SJCRH30 (cell line): ENCODE measurements at regions not wholly inside any gene's neighbourhood (a gene's known extent, or its start where the extent isn't known, plus 50 kb on each side); places are given as distances from the start of the nearest gene placed in this dataset.
"Not testable (repeated sequence)": the region's sequence is repeated elsewhere in the genome, so short reads cannot be mapped to it uniquely, and the experiment has no call there.

Experiments used
- DNase-seq, 2 experiments: peaks; one replicate each; pipeline ENCODE4 v3.0.0-alpha.2; 2015 to 2020
- H3K27ac ChIP-seq: fragments of 250-450 bp; sonication (Bioruptor Pico); 2 replicates; pipeline ENCODE4 v1.5.1; 2020; ENCODE audit warnings: mild to moderate bottlenecking, moderate library complexity
- H3K27me3 ChIP-seq: fragments of 250-450 bp; sonication (Bioruptor Pico); 2 replicates; pipeline ENCODE4 v1.5.1; 2020; ENCODE audit warnings: mild to moderate bottlenecking, moderate library complexity
- H3K36me3 ChIP-seq: fragments of 250-450 bp; sonication (Bioruptor Pico); 2 replicates; pipeline ENCODE4 v1.5.1; 2020; ENCODE audit warnings: mild to moderate bottlenecking, moderate library complexity
- H3K4me1 ChIP-seq: fragments of 250-450 bp; sonication (Bioruptor Pico); 2 replicates; pipeline ENCODE4 v1.5.1; 2020; ENCODE audit warnings: mild to moderate bottlenecking, moderate library complexity
- H3K4me3 ChIP-seq: fragments of 250-450 bp; sonication (Bioruptor Pico); 2 replicates; pipeline ENCODE4 v1.5.1; 2020; ENCODE audit warnings: mild to moderate bottlenecking, moderate library complexity
- H3K9me3 ChIP-seq: fragments of 250-450 bp; sonication (Bioruptor Pico); replicated peaks from 2 replicates; pipeline ENCODE4 v1.5.1; 2020; ENCODE audit warnings: mild to moderate bottlenecking, moderate library complexity

- Histone ChIP-seq H3K27me3 (no peaks in the 10 kb centered on the region), H3K4me1 (no peaks in the 10 kb centered on the region), H3K9me3 (no peaks in the 10 kb centered on the region), H3K4me3 (no peak overlapping the region), H3K36me3 (no peaks in the 10 kb centered on the region), H3K27ac (no peak overlapping the region)
- no peak for DNase-seq
Measured at GRCh38 chrX:42832764-42833549, 55.0 kb upstream of the PPP1R2C start.

DNA sequence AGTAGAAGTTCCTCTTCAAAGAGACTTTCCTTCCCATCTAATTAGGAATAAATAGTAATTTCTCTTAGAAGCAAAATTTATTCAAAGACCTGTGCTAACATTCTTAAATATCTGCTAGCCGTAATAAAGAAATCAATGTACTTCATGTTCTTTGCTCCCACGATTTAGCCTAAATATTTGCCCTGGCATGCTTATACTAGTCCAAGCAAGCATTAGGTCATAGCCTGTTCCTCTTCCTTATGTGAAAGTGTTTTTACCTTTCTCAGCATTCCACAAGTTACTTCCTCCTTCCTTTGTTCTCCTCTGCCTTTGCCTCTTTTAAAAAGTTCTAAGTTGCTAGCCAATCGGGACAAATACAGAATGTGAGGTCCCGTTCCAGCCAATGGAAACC is 55.6 kb upstream of the PPP1R2C start:
- H3K27me3 ChIP-seq, H3K4me1 ChIP-seq, DNase-seq, H3K4me3 ChIP-seq, H3K9me3 ChIP-seq, H3K27ac ChIP-seq, H3K36me3 ChIP-seq: not testable (repeated sequence)

GRCh38 chrX:42837101-42837726 is 59.3 kb upstream of the PPP1R2C start:
- no peak overlapping the region for H3K27ac ChIP-seq
- no peaks in the 10 kb centered on the region for H3K9me3 ChIP-seq
- DNase-seq, result no peak
- H3K4me1 ChIP-seq, result no peaks in the 10 kb centered on the region
- H3K36me3 ChIP-seq, result no peaks in the 10 kb centered on the region
- no peaks in the 10 kb centered on the region for H3K27me3 ChIP-seq
- no peak overlapping the region for H3K4me3 ChIP-seq

DNA sequence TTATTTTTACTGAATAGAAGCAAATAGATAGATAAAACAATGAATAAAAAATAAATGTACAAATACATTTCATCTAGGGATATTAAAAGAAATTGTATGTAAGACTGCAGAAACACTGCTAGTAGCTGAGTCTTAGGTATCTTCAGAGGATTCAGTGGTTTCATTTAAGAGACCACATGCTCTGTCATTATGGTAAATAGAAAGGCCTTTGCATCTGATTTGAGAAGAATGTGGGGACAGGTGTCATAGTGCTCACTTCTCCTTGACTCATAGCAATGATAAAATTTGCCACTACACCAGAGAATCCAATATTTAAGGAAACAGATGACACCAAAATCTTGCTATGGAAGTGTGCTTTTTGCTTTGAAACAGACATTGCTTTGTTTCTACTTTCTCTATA is 59.8 kb upstream of the PPP1R2C start:
- no peak for DNase-seq
- H3K4me1 ChIP-seq, result no peaks in the 10 kb centered on the region
- H3K4me3 ChIP-seq, result no peak overlapping the region
- no peaks in the 10 kb centered on the region for H3K9me3 ChIP-seq
- no peaks in the 10 kb centered on the region for H3K36me3 ChIP-seq
- H3K27ac ChIP-seq, result no peak overlapping the region
- no peaks in the 10 kb centered on the region for H3K27me3 ChIP-seq

DNA sequence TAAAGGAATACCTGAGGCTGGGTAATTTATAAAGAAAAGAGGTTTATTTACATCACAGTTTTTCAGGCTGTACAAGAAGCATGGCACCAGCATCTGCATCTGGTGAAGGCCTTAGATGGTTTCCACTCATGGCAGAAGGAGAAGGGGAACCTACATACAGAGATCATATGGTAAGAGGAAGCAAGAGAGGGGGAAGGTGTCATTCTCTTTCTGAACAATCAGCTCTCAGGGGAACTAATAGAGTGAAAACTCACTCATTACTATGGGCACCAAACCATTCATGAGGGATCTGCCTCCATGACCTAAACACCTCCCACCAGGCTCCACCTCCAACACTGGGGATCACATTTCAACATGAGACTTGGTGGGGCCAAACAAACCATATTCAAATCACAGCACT is 61.7 kb upstream of the PPP1R2C start:
- H3K4me3 ChIP-seq, result no peak overlapping the region
- no peaks in the 10 kb centered on the region for H3K9me3 ChIP-seq
- no peaks in the 10 kb centered on the region for H3K27me3 ChIP-seq
- no peaks in the 10 kb centered on the region for H3K36me3 ChIP-seq
- H3K27ac ChIP-seq, result no peak overlapping the region
- no peak for DNase-seq
- no peaks in the 10 kb centered on the region for H3K4me1 ChIP-seq

DNA sequence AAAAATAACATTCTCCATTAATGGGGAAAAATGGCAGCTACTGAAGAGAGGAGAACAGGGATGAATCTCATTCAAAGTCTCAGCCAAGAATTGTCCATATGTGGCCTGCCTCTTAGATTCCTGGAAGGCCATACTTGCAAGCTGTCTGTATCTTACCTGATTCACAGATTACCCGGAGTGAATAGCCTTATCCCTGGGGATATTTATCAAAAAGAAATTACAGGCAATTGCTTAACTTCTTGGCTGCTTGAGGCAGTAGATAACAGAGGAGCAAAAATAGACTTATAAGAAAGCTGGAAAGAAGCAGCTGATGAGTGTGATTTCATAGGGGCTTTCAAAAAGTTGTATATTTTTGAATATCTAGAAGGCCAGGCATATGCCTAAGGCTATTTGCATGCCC is 68.8 kb upstream of the PPP1R2C start:
- no peaks in the 10 kb centered on the region for H3K4me1 ChIP-seq
- no peaks in the 10 kb centered on the region for H3K27me3 ChIP-seq
- DNase-seq, result no peak
- H3K27ac ChIP-seq, result no peak overlapping the region
- no peaks in the 10 kb centered on the region for H3K36me3 ChIP-seq
- H3K4me3 ChIP-seq, result no peak overlapping the region
- no peaks in the 10 kb centered on the region for H3K9me3 ChIP-seq

- Histone ChIP-seq H3K4me3 (no peak overlapping the region), H3K27me3 (no peaks in the 10 kb centered on the region), H3K9me3 (no peaks in the 10 kb centered on the region), H3K4me1 (no peaks in the 10 kb centered on the region), H3K36me3 (no peaks in the 10 kb centered on the region), H3K27ac (no peak overlapping the region)
- no peak for DNase-seq
Measured at GRCh38 chrX:42855259-42855658, 77.3 kb upstream of the PPP1R2C start.

DNA sequence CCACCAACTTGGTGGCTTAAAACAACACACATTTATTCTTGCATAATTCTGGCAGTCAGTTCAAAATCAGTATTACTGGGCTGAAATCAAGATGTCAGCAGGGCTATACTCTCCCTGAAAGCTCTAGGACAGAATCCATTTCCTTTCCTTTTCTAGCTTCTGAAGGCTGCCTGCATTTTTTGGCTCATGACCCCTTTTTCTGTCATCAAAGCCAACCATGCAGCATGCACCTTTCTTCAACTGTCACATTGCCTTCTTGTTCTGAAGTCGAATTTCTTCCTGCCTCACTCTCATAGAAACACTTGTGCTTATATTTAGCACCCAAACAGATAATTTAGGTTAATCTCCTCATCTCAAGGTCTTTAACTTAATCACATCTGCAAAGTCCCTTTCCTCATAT is 79.8 kb upstream of the PPP1R2C start:
- no peaks in the 10 kb centered on the region for H3K4me1 ChIP-seq
- H3K36me3 ChIP-seq, result no peaks in the 10 kb centered on the region
- DNase-seq, result no peak
- no peaks in the 10 kb centered on the region for H3K9me3 ChIP-seq
- no peak overlapping the region for H3K4me3 ChIP-seq
- no peak overlapping the region for H3K27ac ChIP-seq
- no peaks in the 10 kb centered on the region for H3K27me3 ChIP-seq

DNA sequence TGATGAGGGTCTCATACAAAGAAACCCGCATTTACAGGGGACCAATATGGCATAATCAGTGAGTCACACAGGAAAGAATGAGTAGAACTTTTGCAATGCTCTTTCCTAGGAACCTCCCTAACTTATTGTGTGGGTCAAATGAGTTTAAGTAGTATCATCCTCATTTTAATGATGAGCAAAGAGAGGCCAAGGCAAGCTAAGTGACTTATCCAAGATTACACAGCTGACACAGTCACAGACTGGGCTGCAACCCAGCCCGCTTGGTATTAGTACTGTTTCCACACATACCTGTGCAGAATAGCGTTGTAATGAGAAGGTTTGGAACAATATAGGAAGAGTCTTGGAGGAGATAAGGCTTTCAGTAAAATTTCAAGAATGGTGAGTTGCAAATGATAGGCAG is 91.0 kb upstream of the PPP1R2C start:
- Histone ChIP-seq H3K27me3 (no peaks in the 10 kb centered on the region), H3K4me1 (no peaks in the 10 kb centered on the region), H3K4me3 (no peak overlapping the region), H3K36me3 (no peaks in the 10 kb centered on the region), H3K27ac (no peak overlapping the region), H3K9me3 (no peaks in the 10 kb centered on the region)
- DNase-seq, result no peak

DNA sequence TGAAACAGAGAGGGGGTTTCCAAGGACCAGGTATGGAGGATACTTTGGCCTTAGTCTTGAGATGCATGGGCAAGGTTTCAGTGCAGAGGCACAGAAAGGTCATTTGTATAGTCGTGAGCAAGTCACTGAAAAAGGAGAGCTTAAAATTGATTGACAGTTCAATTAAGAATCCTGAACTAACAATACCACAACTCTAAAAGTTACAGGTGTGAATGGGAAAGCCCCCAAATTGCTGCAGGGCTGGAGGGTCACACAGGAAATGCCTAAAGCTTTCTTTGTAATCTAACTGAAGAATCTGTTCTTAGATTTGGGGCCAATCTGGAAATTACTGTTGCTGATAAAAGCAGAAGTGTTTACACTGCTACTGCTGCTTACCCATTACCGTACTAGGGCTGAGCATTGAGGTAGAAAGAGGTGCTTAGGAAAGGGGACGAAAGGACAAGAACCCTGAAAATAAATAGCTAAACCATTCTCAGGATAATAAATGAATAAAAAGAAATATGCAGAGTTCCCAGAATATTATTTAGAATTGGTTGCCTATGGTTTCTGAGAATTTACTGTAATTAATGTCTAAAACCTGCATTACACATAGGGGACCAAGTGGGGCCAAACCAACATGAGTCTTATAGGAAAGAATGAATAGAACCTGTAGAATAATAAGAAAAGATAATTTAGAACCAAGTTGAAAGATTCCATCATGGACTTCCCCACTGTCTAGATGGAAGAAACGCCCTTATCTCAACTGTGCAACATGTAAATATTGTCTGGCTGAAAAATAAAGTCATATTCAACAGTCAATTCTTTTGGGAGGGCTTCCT is 91.9 kb upstream of the PPP1R2C start:
- no peaks in the 10 kb centered on the region for H3K4me1 ChIP-seq
- no peak overlapping the region for H3K4me3 ChIP-seq
- H3K27ac ChIP-seq, result no peak overlapping the region
- no peaks in the 10 kb centered on the region for H3K9me3 ChIP-seq
- no peaks in the 10 kb centered on the region for H3K36me3 ChIP-seq
- no peak for DNase-seq
- no peaks in the 10 kb centered on the region for H3K27me3 ChIP-seq

GRCh38 chrX:42886519-42886918 is 108.6 kb upstream of the PPP1R2C start:
- Histone ChIP-seq H3K4me1 (no peaks in the 10 kb centered on the region), H3K27me3 (no peaks in the 10 kb centered on the region), H3K36me3 (no peaks in the 10 kb centered on the region), H3K27ac (no peak overlapping the region), H3K4me3 (no peak overlapping the region), H3K9me3 (no peaks in the 10 kb centered on the region)
- no peak for DNase-seq

GRCh38 chrX:42900947-42901346 is 123.0 kb upstream of the PPP1R2C start:
- Histone ChIP-seq H3K4me3 (no peak overlapping the region), H3K27ac (no peak overlapping the region), H3K9me3 (no peaks in the 10 kb centered on the region), H3K27me3 (no peaks in the 10 kb centered on the region), H3K4me1 (no peaks in the 10 kb centered on the region), H3K36me3 (no peaks in the 10 kb centered on the region)
- no peak for DNase-seq

DNA sequence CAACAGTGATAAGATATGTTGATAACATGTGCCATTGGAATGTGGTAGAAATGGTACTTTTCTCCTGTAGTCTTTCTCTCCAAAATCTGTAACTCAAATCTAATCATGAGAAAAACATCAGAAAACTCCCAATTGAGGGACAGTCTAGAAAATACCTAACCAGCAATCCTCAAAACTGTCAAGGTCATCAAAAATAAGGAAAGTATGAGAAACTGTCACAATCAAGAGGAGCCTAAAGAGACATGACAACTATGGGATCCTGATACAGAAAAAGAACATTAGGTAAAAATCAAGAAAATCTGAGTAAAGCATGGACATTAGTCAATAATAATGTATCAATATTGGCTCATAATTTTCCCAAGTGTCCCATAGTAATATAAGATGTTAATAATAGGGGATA is 124.5 kb upstream of the PPP1R2C start:
- no peaks in the 10 kb centered on the region for H3K36me3 ChIP-seq
- H3K9me3 ChIP-seq, result no peaks in the 10 kb centered on the region
- no peak for DNase-seq
- no peak overlapping the region for H3K4me3 ChIP-seq
- no peak overlapping the region for H3K27ac ChIP-seq
- no peaks in the 10 kb centered on the region for H3K27me3 ChIP-seq
- no peaks in the 10 kb centered on the region for H3K4me1 ChIP-seq

DNA sequence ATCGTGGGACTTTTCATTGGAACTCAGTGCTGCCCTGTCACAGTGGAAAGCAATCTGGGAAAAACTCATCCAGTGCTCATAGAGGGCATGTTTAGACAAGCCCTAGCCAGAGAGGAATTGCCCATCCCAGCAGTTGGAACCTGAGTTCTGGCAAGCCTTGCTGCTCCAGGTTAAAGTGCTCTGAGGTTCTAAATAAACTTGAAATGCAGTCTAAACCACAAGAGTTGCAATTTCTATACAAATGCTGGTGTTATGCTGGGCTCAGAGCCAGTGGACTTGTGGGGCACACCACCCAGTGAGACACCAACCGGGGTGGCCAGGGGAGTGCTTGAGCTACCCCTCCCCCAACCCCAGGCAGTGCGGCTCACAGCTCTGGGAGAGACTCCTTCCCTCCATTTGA is 142.8 kb upstream of the PPP1R2C start:
- peak; percentile 31 to 34 for DNase-seq
- Histone ChIP-seq H3K9me3 (no peaks in the 10 kb centered on the region), H3K27ac (no peak overlapping the region), H3K36me3 (no peaks in the 10 kb centered on the region), H3K4me1 (no peaks in the 10 kb centered on the region), H3K27me3 (no peaks in the 10 kb centered on the region), H3K4me3 (no peak overlapping the region)

DNA sequence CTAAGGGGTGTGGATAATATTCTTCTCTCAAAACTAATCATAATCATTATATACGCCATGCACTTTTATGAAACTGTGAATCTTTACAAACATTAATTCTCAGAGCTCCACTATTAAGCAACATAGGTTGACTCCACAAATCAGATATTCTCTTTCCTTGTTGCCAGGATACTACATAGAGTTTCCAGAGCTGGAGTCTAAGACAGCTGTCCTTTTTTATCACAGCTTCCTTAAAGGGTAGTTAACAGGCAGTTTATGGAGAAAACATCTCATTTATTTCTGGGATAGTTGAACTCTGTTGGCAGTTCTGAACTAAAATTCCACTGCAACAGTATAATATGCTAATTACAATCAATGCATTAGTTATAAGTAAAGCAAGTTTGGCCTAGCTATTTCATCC is 152.1 kb upstream of the PPP1R2C start:
- Histone ChIP-seq H3K4me3 (no peak overlapping the region), H3K36me3 (no peaks in the 10 kb centered on the region), H3K4me1 (peaks cover 3% of the 10 kb centered on the region; the same call in 1 of the 2 replicates), H3K27me3 (no peaks in the 10 kb centered on the region), H3K9me3 (no peaks in the 10 kb centered on the region), H3K27ac (no peak overlapping the region)
- no peak for DNase-seq
